KMS-11 (cell line): ENCODE measurements at regions not wholly inside any gene's neighbourhood (a gene's known extent, or its start where the extent isn't known, plus 50 kb on each side); places are given as distances from the start of the nearest gene placed in this dataset.

ENCODE experiments used
- H2AFZ ChIP-seq: fragments of 200-600 bp; sonication (generic); 2 replicates; pipeline ENCODE4 v1.6.1; 2016; ENCODE audit warnings: antibody characterized with exemption, mixed run types, low read depth
- H3K27ac ChIP-seq: fragments of 200-600 bp; sonication (generic); 2 replicates; pipeline ENCODE4 v1.6.1; 2016; ENCODE audit warnings: mild to moderate bottlenecking, mixed run types
- H3K27me3 ChIP-seq: fragments of 200-600 bp; sonication (generic); 2 replicates; pipeline ENCODE4 v1.6.1; 2017; ENCODE audit warnings: mild to moderate bottlenecking, low read depth, mixed run types, moderate library complexity; ENCODE audit not compliant: insufficient read depth
- H3K36me3 ChIP-seq: fragments of 200-600 bp; sonication (generic); 2 replicates; pipeline ENCODE4 v1.6.1; 2017; ENCODE audit warnings: mild to moderate bottlenecking, mixed run types; ENCODE audit not compliant: insufficient read depth
- H3K4me1 ChIP-seq: fragments of 200-600 bp; sonication (generic); 2 replicates; pipeline ENCODE4 v1.6.1; 2016; ENCODE audit warnings: mild to moderate bottlenecking, low read depth, mixed run types; ENCODE audit not compliant: poor library complexity, severe bottlenecking
- H3K4me2 ChIP-seq: fragments of 200-600 bp; sonication (generic); 2 replicates; pipeline ENCODE4 v1.7.0; 2016; ENCODE audit warnings: mild to moderate bottlenecking, mixed run types
- H3K4me3 ChIP-seq: fragments of 200-600 bp; sonication (generic); IDR thresholded peaks from 2 replicates; pipeline ENCODE4 v1.6.1; 2017; ENCODE audit warnings: low read depth, low read length, mixed read lengths; ENCODE audit not compliant: insufficient read depth
- H3K79me2 ChIP-seq: fragments of 200-600 bp; sonication (generic); 2 replicates; pipeline ENCODE4 v1.6.1; 2016; ENCODE audit warnings: low read depth, mixed run types; ENCODE audit not compliant: insufficient read depth
- H3K9ac ChIP-seq: fragments of 200-600 bp; sonication (generic); 2 replicates; pipeline ENCODE4 v1.6.1; 2016; ENCODE audit warnings: mild to moderate bottlenecking, mixed run types
- H4K20me1 ChIP-seq: fragments of 200-600 bp; sonication (generic); 2 replicates; pipeline ENCODE4 v1.6.1; 2016; ENCODE audit warnings: mild to moderate bottlenecking, mixed run types; ENCODE audit not compliant: insufficient read depth
- CTCF ChIP-seq: fragments of 200-600 bp; sonication (generic); conservative IDR thresholded peaks from 2 replicates; pipeline ENCODE4 v1.6.1; 2017; ENCODE audit warnings: low read depth, mild to moderate bottlenecking, antibody characterized with exemption, low read length, moderate library complexity, mixed read lengths

GRCh38 chr12:17527021-17527420 is 563.0 kb downstream of the RERGL start:
- no peak overlapping the region for H3K9ac ChIP-seq
- no peak overlapping the region for H2AFZ ChIP-seq
- no peak overlapping the region for H3K27ac ChIP-seq
- TF ChIP-seq CTCF, result no peak
- no peak overlapping the region for H3K4me3 ChIP-seq
- H4K20me1 ChIP-seq, result no peaks in the 10 kb centered on the region
- H3K4me1 ChIP-seq, result no peaks in the 10 kb centered on the region
- no peaks in the 10 kb centered on the region for H3K79me2 ChIP-seq
- no peaks in the 10 kb centered on the region for H3K36me3 ChIP-seq
- H3K4me2 ChIP-seq, result no peak overlapping the region
- H3K27me3 ChIP-seq, result no peaks in the 10 kb centered on the region

- H3K9ac ChIP-seq, result no peak overlapping the region
- H3K4me1 ChIP-seq, result no peaks in the 10 kb centered on the region
- H3K4me3 ChIP-seq, result no peak overlapping the region
- no peak overlapping the region for H3K27ac ChIP-seq
- H3K79me2 ChIP-seq, result no peaks in the 10 kb centered on the region
- no peak overlapping the region for H3K4me2 ChIP-seq
- no peaks in the 10 kb centered on the region for H3K27me3 ChIP-seq
- H2AFZ ChIP-seq, result no peak overlapping the region
- no peak for TF ChIP-seq CTCF
- H3K36me3 ChIP-seq, result no peaks in the 10 kb centered on the region
- H4K20me1 ChIP-seq, result no peaks in the 10 kb centered on the region
Measured at GRCh38 chr12:17511369-17511768, 578.6 kb downstream of the RERGL start.

- Histone ChIP-seq H3K36me3 (no peaks in the 10 kb centered on the region), H3K79me2 (no peaks in the 10 kb centered on the region), H3K9ac (no peak overlapping the region), H3K4me2 (no peak overlapping the region), H3K4me1 (no peaks in the 10 kb centered on the region), H3K27me3 (no peaks in the 10 kb centered on the region), H4K20me1 (no peaks in the 10 kb centered on the region), H3K4me3 (no peak overlapping the region), H3K27ac (no peak overlapping the region), H2AFZ (no peak overlapping the region)
- no peak for TF ChIP-seq CTCF
Measured at GRCh38 chr12:17507336-17507735, 582.7 kb downstream of the RERGL start.

GRCh38 chr12:17503742-17504141 is 586.3 kb downstream of the RERGL start:
- no peaks in the 10 kb centered on the region for H3K27me3 ChIP-seq

More at GRCh38 chr12:17503742-17504141, 586.3 kb downstream of the RERGL start:
- H3K9ac ChIP-seq, result no peak overlapping the region
- no peaks in the 10 kb centered on the region for H4K20me1 ChIP-seq
- H3K79me2 ChIP-seq, result no peaks in the 10 kb centered on the region
- H3K36me3 ChIP-seq, result no peaks in the 10 kb centered on the region
- no peak overlapping the region for H2AFZ ChIP-seq
- no peaks in the 10 kb centered on the region for H3K4me1 ChIP-seq
- H3K4me2 ChIP-seq, result no peak overlapping the region
- H3K4me3 ChIP-seq, result no peak overlapping the region
- no peak overlapping the region for H3K27ac ChIP-seq
- TF ChIP-seq CTCF, result no peak
